HEK293 (cell line): ENCODE measurements at regions not wholly inside any gene's neighbourhood (a gene's known extent, or its start where the extent isn't known, plus 50 kb on each side); places are given as distances from the start of the nearest gene placed in this dataset.

Experiments
- CTCF ChIA-PET: fragments of 350-600 bp; formaldehyde crosslinking; extraction: SDS; loops from one replicate; lab custom pipeline; 2021; ENCODE audit warnings: antibody characterized with exemption; lab: Yijun Ruan, JAX
- POLR2A ChIA-PET: fragments of 300-600 bp; formaldehyde crosslinking; extraction: SDS; loops from one replicate; lab custom pipeline; 2020; ENCODE audit warnings: antibody characterized with exemption, inconsistent platforms; lab: Yijun Ruan, JAX
- H3K27ac ChIP-seq: fragments of 200-500 bp; sonication (Bioruptor generic); 2 replicates; pipeline ENCODE4 v1.5.1; 2014; ENCODE audit warnings: low read depth, low read length, control low read depth, inconsistent platforms; ENCODE audit errors: extremely low read depth
- H3K36me3 ChIP-seq, 2 experiments: fragments of 200-500 bp in 1 of 2; sonication (Bioruptor generic) in 1 of 2; 1 replicate in 1 of 2; 2 replicates in 1 of 2; pipeline ENCODE4 v1.5.1; 2014 to 2017; ENCODE audit warnings: inconsistent platforms in 2 of 2, low read length in 2 of 2; ENCODE audit not compliant: control insufficient read depth in 2 of 2, insufficient read depth in 1 of 2
- H3K4me1 ChIP-seq: fragments of 200-500 bp; sonication (Bioruptor generic); 2 replicates; pipeline ENCODE4 v1.5.1; 2014; ENCODE audit warnings: mild to moderate bottlenecking, low read length, inconsistent platforms; ENCODE audit not compliant: control insufficient read depth, insufficient read depth
- H3K4me3 ChIP-seq: 2 replicates; pipeline ENCODE4 v1.5.1; 2011; ENCODE audit warnings: low read depth, mild to moderate bottlenecking, control low read depth, low read length, moderate library complexity
- H3K9me3 ChIP-seq: fragments of 200-500 bp; sonication (Bioruptor generic); 2 replicates; pipeline ENCODE4 v1.5.1; 2014; ENCODE audit warnings: low read depth, low read length, inconsistent platforms; ENCODE audit not compliant: control insufficient read depth, insufficient read depth
- SP7 ChIP-seq: fragments of 450-650 bp; formaldehyde crosslinking; IDR thresholded peaks from 2 replicates; pipeline ENCODE4 v1.5.1; 2016; ENCODE audit warnings: missing biosample characterization, missing genetic modification characterization
- ZIC2 ChIP-seq: fragments of 450-650 bp; formaldehyde crosslinking; IDR thresholded peaks from 2 replicates; pipeline ENCODE4 v1.5.1; 2016; ENCODE audit warnings: missing biosample characterization, missing genetic modification characterization
- ZNF169 ChIP-seq: fragments of 450-650 bp; formaldehyde crosslinking; IDR thresholded peaks from 2 replicates; pipeline ENCODE4 v1.5.1; 2016; ENCODE audit warnings: missing biosample characterization, missing genetic modification characterization
- ZNF416 ChIP-seq: fragments of 450-650 bp; formaldehyde crosslinking; IDR thresholded peaks from 2 replicates; pipeline ENCODE4 v1.5.1; 2016; ENCODE audit warnings: missing biosample characterization, missing genetic modification characterization
- ZNF530 ChIP-seq: fragments of 450-650 bp; formaldehyde crosslinking; IDR thresholded peaks from 2 replicates; pipeline ENCODE4 v1.5.1; 2016; ENCODE audit warnings: low read depth, missing biosample characterization, missing genetic modification characterization
- ZNF548 ChIP-seq: fragments of 450-650 bp; formaldehyde crosslinking; IDR thresholded peaks from 2 replicates; pipeline ENCODE4 v1.5.1; 2016; ENCODE audit warnings: missing biosample characterization, missing genetic modification characterization
- ZNF549 ChIP-seq: fragments of 450-650 bp; IDR thresholded peaks from 2 replicates; pipeline ENCODE4 v1.5.1; 2018; ENCODE audit warnings: missing biosample characterization, missing genetic modification characterization, mild to moderate bottlenecking, inconsistent platforms, moderate library complexity
- ZNF555 ChIP-seq: fragments of 450-650 bp; formaldehyde crosslinking; conservative IDR thresholded peaks from 2 replicates; pipeline ENCODE4 v1.5.1; 2017; ENCODE audit warnings: missing biosample characterization, mild to moderate bottlenecking, missing genetic modification characterization, inconsistent platforms
- ZNF654 ChIP-seq: fragments of 450-650 bp; formaldehyde crosslinking; IDR thresholded peaks from 2 replicates; pipeline ENCODE4 v1.5.1; 2016; ENCODE audit warnings: low read depth, missing biosample characterization, missing genetic modification characterization
- ZNF768 ChIP-seq: fragments of 450-650 bp; formaldehyde crosslinking; IDR thresholded peaks from 2 replicates; pipeline ENCODE4 v1.5.1; 2018; ENCODE audit warnings: missing biosample characterization, mild to moderate bottlenecking, missing genetic modification characterization
- ZSCAN23 ChIP-seq: fragments of 450-650 bp; formaldehyde crosslinking; IDR thresholded peaks from 2 replicates; pipeline ENCODE4 v1.5.1; 2016; ENCODE audit warnings: missing biosample characterization, missing genetic modification characterization
- TF ChIP-seq, protein P1 (sequence below): fragments of 450-650 bp; formaldehyde crosslinking; IDR thresholded peaks from 2 replicates; pipeline ENCODE4 v1.5.1; 2017; ENCODE audit warnings: missing biosample characterization, missing genetic modification characterization
- TF ChIP-seq, protein P2 (sequence below): fragments of 450-650 bp; formaldehyde crosslinking; IDR thresholded peaks from 2 replicates; pipeline ENCODE4 v1.5.1; 2016; ENCODE audit warnings: missing biosample characterization, missing genetic modification characterization
- TF ChIP-seq, protein P3 (sequence below): fragments of 450-650 bp; formaldehyde crosslinking; IDR thresholded peaks from 2 replicates; pipeline ENCODE4 v1.5.1; 2017; ENCODE audit warnings: missing biosample characterization, missing genetic modification characterization

DNA sequence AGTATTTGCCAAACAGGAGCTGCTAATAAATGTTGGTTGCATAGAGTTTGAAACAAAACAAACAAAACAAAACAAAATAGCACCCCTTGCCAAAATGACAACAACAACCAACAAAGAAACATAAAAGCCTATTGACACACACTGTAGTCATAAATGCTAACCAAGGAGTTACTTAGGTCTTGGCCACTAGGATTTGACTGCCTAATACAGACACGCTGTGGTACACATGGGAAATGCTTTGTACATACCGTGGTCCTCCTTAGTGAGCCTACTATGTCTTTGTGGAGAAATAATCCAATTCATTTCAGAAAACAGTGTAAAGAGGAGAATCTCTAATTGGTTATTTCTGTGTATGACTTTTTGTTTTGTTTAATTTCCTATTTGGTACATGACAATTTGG lies 53.2 kb upstream of the MTPN start:
- H3K4me3 ChIP-seq: no peak overlapping the region
- POLR2A ChIA-PET: no interaction called here
- TF ChIP-seq, protein P1, sequence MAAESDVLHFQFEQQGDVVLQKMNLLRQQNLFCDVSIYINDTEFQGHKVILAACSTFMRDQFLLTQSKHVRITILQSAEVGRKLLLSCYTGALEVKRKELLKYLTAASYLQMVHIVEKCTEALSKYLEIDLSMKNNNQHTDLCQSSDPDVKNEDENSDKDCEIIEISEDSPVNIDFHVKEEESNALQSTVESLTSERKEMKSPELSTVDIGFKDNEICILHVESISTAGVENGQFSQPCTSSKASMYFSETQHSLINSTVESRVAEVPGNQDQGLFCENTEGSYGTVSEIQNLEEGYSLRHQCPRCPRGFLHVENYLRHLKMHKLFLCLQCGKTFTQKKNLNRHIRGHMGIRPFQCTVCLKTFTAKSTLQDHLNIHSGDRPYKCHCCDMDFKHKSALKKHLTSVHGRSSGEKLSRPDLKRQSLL (tag by site-specific recombination): no peak
- TF ChIP-seq ZNF555 (tag by site-specific recombination) (no peak), ZSCAN23 (tag by site-specific recombination) (no peak), ZNF530 (tag by site-specific recombination) (no peak), SP7 (tag by site-specific recombination) (no peak), ZNF768 (tag by site-specific recombination) (no peak)
- no peaks in the 10 kb centered on the region for H3K9me3 ChIP-seq
- no peak overlapping the region for H3K27ac ChIP-seq
- H3K4me1 ChIP-seq: no peaks in the 10 kb centered on the region
- no peaks in the 10 kb centered on the region for H3K36me3 ChIP-seq
- CTCF ChIA-PET: no interaction called here

DNA sequence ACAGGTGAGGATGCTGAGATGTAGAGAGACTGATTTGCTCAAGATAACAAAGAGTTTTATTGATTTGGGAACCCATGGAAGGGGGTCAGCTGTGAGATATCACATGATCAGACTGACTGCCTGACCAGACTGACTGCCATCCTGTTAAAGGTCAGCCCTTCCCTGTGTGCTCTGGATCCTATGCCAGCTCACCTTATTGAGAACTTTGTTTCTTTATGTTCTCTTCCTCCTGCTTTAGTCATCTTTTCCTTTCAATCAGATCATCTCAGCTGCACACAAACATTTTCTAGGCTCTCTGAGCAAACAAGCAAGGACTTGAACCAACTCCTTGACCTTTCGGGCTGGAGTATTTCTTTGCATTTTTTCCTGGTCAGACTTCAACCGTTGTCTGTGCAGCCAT lies 50.0 kb upstream of the MTPN start:
- Histone ChIP-seq H3K27ac (no peak overlapping the region), H3K4me1 (no peaks in the 10 kb centered on the region), H3K4me3 (no peak overlapping the region), H3K9me3 (no peaks in the 10 kb centered on the region), H3K36me3 (no peaks in the 10 kb centered on the region)
- TF ChIP-seq, protein P2, sequence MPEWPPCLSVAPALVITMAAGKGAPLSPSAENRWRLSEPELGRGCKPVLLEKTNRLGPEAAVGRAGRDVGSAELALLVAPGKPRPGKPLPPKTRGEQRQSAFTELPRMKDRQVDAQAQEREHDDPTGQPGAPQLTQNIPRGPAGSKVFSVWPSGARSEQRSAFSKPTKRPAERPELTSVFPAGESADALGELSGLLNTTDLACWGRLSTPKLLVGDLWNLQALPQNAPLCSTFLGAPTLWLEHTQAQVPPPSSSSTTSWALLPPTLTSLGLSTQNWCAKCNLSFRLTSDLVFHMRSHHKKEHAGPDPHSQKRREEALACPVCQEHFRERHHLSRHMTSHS: no peak
- TF ChIP-seq, protein P3, sequence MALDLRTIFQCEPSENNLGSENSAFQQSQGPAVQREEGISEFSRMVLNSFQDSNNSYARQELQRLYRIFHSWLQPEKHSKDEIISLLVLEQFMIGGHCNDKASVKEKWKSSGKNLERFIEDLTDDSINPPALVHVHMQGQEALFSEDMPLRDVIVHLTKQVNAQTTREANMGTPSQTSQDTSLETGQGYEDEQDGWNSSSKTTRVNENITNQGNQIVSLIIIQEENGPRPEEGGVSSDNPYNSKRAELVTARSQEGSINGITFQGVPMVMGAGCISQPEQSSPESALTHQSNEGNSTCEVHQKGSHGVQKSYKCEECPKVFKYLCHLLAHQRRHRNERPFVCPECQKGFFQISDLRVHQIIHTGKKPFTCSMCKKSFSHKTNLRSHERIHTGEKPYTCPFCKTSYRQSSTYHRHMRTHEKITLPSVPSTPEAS (tag by site-specific recombination): no peak
- no peak for TF ChIP-seq ZNF416 (tag by site-specific recombination)
- TF ChIP-seq ZNF169 (tag by site-specific recombination): no peak
- no peak for TF ChIP-seq ZNF548 (tag by site-specific recombination)
- TF ChIP-seq ZIC2 (tag by site-specific recombination): no peak
- no peak for TF ChIP-seq ZNF549 (tag by site-specific recombination)
- no peak for TF ChIP-seq ZNF654 (tag by site-specific recombination)
- ChIA-PET POLR2A (no interaction called here), CTCF (no interaction called here)
